ENCODE measurements at regions not wholly inside any gene's neighbourhood (a gene's known extent, or its start where the extent isn't known, plus 50 kb on each side); places are given as distances from the start of the nearest gene placed in this dataset.

GRCh38 chr7:156032973-156033372 lies 220.7 kb upstream of the SHH start:
- Mint-ChIP-seq H3K27ac (no peak overlapping the region), H3K4me3 (no peak overlapping the region), H3K9me3 (ENCODE audit: low read depth) (no peaks in the 10 kb centered on the region), H3K36me3 (ENCODE audit: low read depth) (no peaks in the 10 kb centered on the region), H3K27me3 (peaks cover 3% of the 10 kb centered on the region), H3K4me1 (no peaks in the 10 kb centered on the region)
- ChIA-PET POLR2A (no interaction called here), CTCF (no interaction called here)
- DNase-seq = no peak
- intact Hi-C loops (cut with DNase I, micrococcal nuclease) = no loop called here
- no peak for ATAC-seq

- peaks cover 3% of the 10 kb centered on the region for H3K27me3 Mint-ChIP-seq
- ATAC-seq (no peak), DNase-seq (no peak)
- H3K27ac Mint-ChIP-seq = no peak overlapping the region
- intact Hi-C loops (cut with DNase I, micrococcal nuclease) = no loop called here
- H3K4me1 Mint-ChIP-seq = no peaks in the 10 kb centered on the region
- no peaks in the 10 kb centered on the region for H3K9me3 Mint-ChIP-seq (ENCODE audit: low read depth)
- ChIA-PET CTCF (no interaction called here), POLR2A (no interaction called here)
- H3K4me3 Mint-ChIP-seq = no peak overlapping the region
- no peaks in the 10 kb centered on the region for H3K36me3 Mint-ChIP-seq (ENCODE audit: low read depth)
Observed at GRCh38 chr7:156031679-156032478, 219.6 kb upstream of the SHH start.

- no peak overlapping the region for H3K27ac Mint-ChIP-seq
- intact Hi-C loops (cut with DNase I, micrococcal nuclease) = no loop called here
- no peak overlapping the region for H3K4me3 Mint-ChIP-seq
- no peaks in the 10 kb centered on the region for H3K36me3 Mint-ChIP-seq (ENCODE audit: low read depth)
- H3K4me1 Mint-ChIP-seq = no peaks in the 10 kb centered on the region
- POLR2A ChIA-PET = no interaction called here
- no peaks in the 10 kb centered on the region for H3K9me3 Mint-ChIP-seq (ENCODE audit: low read depth)
- peaks cover 3% of the 10 kb centered on the region for H3K27me3 Mint-ChIP-seq
- DNase-seq (no peak), ATAC-seq (no peak)
- CTCF ChIA-PET = no interaction called here
Observed at GRCh38 chr7:156029460-156030007, 217.3 kb upstream of the SHH start.

GRCh38 chr7:156028521-156028920 lies 216.3 kb upstream of the SHH start:
- Mint-ChIP-seq H3K9me3 (ENCODE audit: low read depth) (no peaks in the 10 kb centered on the region), H3K36me3 (ENCODE audit: low read depth) (no peaks in the 10 kb centered on the region), H3K4me1 (no peaks in the 10 kb centered on the region), H3K27me3 (peaks cover 3% of the 10 kb centered on the region), H3K27ac (no peak overlapping the region), H3K4me3 (no peak overlapping the region)
- ATAC-seq (no peak), DNase-seq (no peak)
- POLR2A ChIA-PET = no interaction called here
- CTCF ChIA-PET = no interaction called here
- intact Hi-C loops (cut with DNase I, micrococcal nuclease) = no loop called here

GRCh38 chr7:156027821-156028220 lies 215.6 kb upstream of the SHH start:
- Mint-ChIP-seq H3K4me3 (no peak overlapping the region), H3K27me3 (peaks cover 3% of the 10 kb centered on the region), H3K27ac (no peak overlapping the region), H3K4me1 (no peaks in the 10 kb centered on the region), H3K36me3 (ENCODE audit: low read depth) (no peaks in the 10 kb centered on the region), H3K9me3 (ENCODE audit: low read depth) (no peaks in the 10 kb centered on the region)
- DNase-seq (no peak), ATAC-seq (no peak)
- intact Hi-C loops (cut with DNase I, micrococcal nuclease) = no loop called here
- ChIA-PET POLR2A (no interaction called here), CTCF (no interaction called here)

GRCh38 chr7:156026603-156027002 lies 214.3 kb upstream of the SHH start:
- intact Hi-C loops (cut with DNase I, micrococcal nuclease) = no loop called here
- Mint-ChIP-seq H3K4me3 (no peak overlapping the region), H3K27me3 (no peaks in the 10 kb centered on the region), H3K4me1 (no peaks in the 10 kb centered on the region), H3K9me3 (ENCODE audit: low read depth) (no peaks in the 10 kb centered on the region), H3K36me3 (ENCODE audit: low read depth) (no peaks in the 10 kb centered on the region), H3K27ac (no peak overlapping the region)
- DNase-seq (no peak), ATAC-seq (no peak)
- ChIA-PET POLR2A (no interaction called here), CTCF (no interaction called here)

- Mint-ChIP-seq H3K27ac (no peak overlapping the region), H3K36me3 (ENCODE audit: low read depth) (no peaks in the 10 kb centered on the region), H3K4me1 (no peaks in the 10 kb centered on the region), H3K4me3 (no peak overlapping the region), H3K27me3 (no peaks in the 10 kb centered on the region), H3K9me3 (ENCODE audit: low read depth) (no peaks in the 10 kb centered on the region)
- ATAC-seq = no peak
- DNase-seq = no peak
- intact Hi-C loops (cut with DNase I, micrococcal nuclease) = no loop called here
- ChIA-PET POLR2A (no interaction called here), CTCF (no interaction called here)
Observed at GRCh38 chr7:156026076-156026600, 213.9 kb upstream of the SHH start.

- ChIA-PET CTCF (no interaction called here), POLR2A (no interaction called here)
- Mint-ChIP-seq H3K27ac (no peak overlapping the region), H3K4me3 (no peak overlapping the region), H3K27me3 (no peaks in the 10 kb centered on the region), H3K4me1 (peaks cover 2% of the 10 kb centered on the region), H3K9me3 (ENCODE audit: low read depth) (no peaks in the 10 kb centered on the region), H3K36me3 (ENCODE audit: low read depth) (no peaks in the 10 kb centered on the region)
- ATAC-seq = no peak
- intact Hi-C loops (cut with DNase I, micrococcal nuclease) = no loop called here
- no peak for DNase-seq
Observed at GRCh38 chr7:156025675-156026074, 213.4 kb upstream of the SHH start.

- Mint-ChIP-seq H3K4me1 (peaks cover 4% of the 10 kb centered on the region), H3K36me3 (ENCODE audit: low read depth) (no peaks in the 10 kb centered on the region), H3K27me3 (no peaks in the 10 kb centered on the region), H3K4me3 (no peak overlapping the region), H3K27ac (no peak overlapping the region), H3K9me3 (ENCODE audit: low read depth) (peaks cover 4% of the 10 kb centered on the region)
- intact Hi-C loops (cut with DNase I, micrococcal nuclease) = no loop called here
- POLR2A ChIA-PET = no interaction called here
- no peak for DNase-seq
- ATAC-seq = no peak
- CTCF ChIA-PET = no interaction called here
Observed at GRCh38 chr7:156024201-156024600, 211.9 kb upstream of the SHH start.

GRCh38 chr7:156022483-156023459 lies 210.5 kb upstream of the SHH start:
- H3K27me3 Mint-ChIP-seq = no peaks in the 10 kb centered on the region
- DNase-seq (no peak), ATAC-seq (no peak)
- ChIA-PET CTCF (no interaction called here), POLR2A (no interaction called here)
- H3K27ac Mint-ChIP-seq = no peak overlapping the region
- H3K4me3 Mint-ChIP-seq = no peak overlapping the region
- H3K4me1 Mint-ChIP-seq = peaks cover 4% of the 10 kb centered on the region
- intact Hi-C loops (cut with DNase I, micrococcal nuclease) = no loop called here
- no peaks in the 10 kb centered on the region for H3K36me3 Mint-ChIP-seq (ENCODE audit: low read depth)
- peaks cover 6% of the 10 kb centered on the region for H3K9me3 Mint-ChIP-seq (ENCODE audit: low read depth)

- no peak overlapping the region for H3K27ac Mint-ChIP-seq
- no peak for DNase-seq
- no peak overlapping the region for H3K4me3 Mint-ChIP-seq
- ChIA-PET CTCF (no interaction called here), POLR2A (no interaction called here)
- H3K4me1 Mint-ChIP-seq = peaks cover 4% of the 10 kb centered on the region
- no peaks in the 10 kb centered on the region for H3K36me3 Mint-ChIP-seq (ENCODE audit: low read depth)
- no peaks in the 10 kb centered on the region for H3K27me3 Mint-ChIP-seq
- intact Hi-C loops (cut with DNase I, micrococcal nuclease) = no loop called here
- peaks cover 6% of the 10 kb centered on the region for H3K9me3 Mint-ChIP-seq (ENCODE audit: low read depth)
- ATAC-seq = no peak
Observed at GRCh38 chr7:156021471-156021870, 209.2 kb upstream of the SHH start.

GRCh38 chr7:156020566-156020965 lies 208.3 kb upstream of the SHH start:
- ATAC-seq (no peak), DNase-seq (no peak)
- peaks cover 6% of the 10 kb centered on the region for H3K9me3 Mint-ChIP-seq (ENCODE audit: low read depth)
- H3K27me3 Mint-ChIP-seq = no peaks in the 10 kb centered on the region
- no peak overlapping the region for H3K27ac Mint-ChIP-seq
- no peaks in the 10 kb centered on the region for H3K36me3 Mint-ChIP-seq (ENCODE audit: low read depth)
- ChIA-PET CTCF (no interaction called here), POLR2A (no interaction called here)
- peaks cover 4% of the 10 kb centered on the region for H3K4me1 Mint-ChIP-seq
- intact Hi-C loops (cut with DNase I, micrococcal nuclease) = no loop called here
- H3K4me3 Mint-ChIP-seq = no peak overlapping the region

Data from activated CD4-positive, alpha-beta T cell treated with anti-CD3 and anti-CD28 coated beads for 36 hours (primary cell).